Activated naive CD8-positive, alpha-beta T cell treated with anti-CD3 and anti-CD28 coated beads, Interleukin-2, amount 10 ng/mL, durations not matched to agents 7 days and 5 days (primary cell): ENCODE measurements at regions not wholly inside any gene's neighbourhood (a gene's known extent, or its start where the extent isn't known, plus 50 kb on each side); places are given as distances from the start of the nearest gene placed in this dataset.

ENCODE experiments used
- ATAC-seq: fragments of 150-1000 bp; cut with Tn5 transposase; one replicate; pipeline ENCODE4 v1.10.0; 2021; ENCODE audit warnings: low read depth, moderate library complexity
- POLR2A ChIA-PET: fragments of 350-600 bp; sonication (Branson Sonifier 250); formaldehyde crosslinking; loops from one replicate; lab custom pipeline; 2021; ENCODE audit warnings: antibody characterized with exemption; lab: Charles Lee
- DNase-seq: peaks from one replicate; pipeline ENCODE4 v3.0.0; 2021
- H3K27ac Mint-ChIP-seq: one replicate; pipeline ENCODE4 v1.8.0; 2022; ENCODE audit warnings: mild to moderate bottlenecking, mixed read lengths
- H3K27me3 Mint-ChIP-seq: one replicate; pipeline ENCODE4 v1.8.0; 2022; ENCODE audit warnings: mild to moderate bottlenecking, moderate library complexity, mixed read lengths
- H3K36me3 Mint-ChIP-seq: one replicate; pipeline ENCODE4 v1.8.0; 2021; ENCODE audit warnings: mild to moderate bottlenecking, mixed read lengths
- H3K4me1 Mint-ChIP-seq: one replicate; pipeline ENCODE4 v1.8.0; 2021; ENCODE audit warnings: mixed read lengths
- H3K4me3 Mint-ChIP-seq: one replicate; pipeline ENCODE4 v1.8.0; 2022; ENCODE audit warnings: mild to moderate bottlenecking, moderate library complexity, mixed read lengths
- H3K9me3 Mint-ChIP-seq: one replicate; pipeline ENCODE4 v1.8.0; 2021; ENCODE audit warnings: mixed read lengths

DNA sequence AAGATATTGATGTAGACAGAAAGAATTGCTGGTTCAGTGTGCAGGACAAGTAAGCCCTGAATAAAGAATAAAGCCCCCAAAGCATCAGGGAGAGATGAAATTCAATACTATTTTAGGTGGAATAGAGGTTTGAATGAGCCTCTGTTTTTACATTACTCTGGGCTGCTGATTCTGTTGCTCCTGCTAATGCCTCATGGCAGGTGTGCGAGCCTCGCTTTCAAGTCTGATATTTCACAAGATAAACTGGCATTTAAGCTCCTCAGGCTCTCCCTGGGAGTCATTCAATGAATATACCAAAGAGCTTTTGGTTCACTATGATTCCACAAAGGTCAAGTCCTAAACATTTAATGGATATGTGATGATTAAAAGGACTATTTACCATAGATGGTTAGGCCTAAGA lies 601.0 kb upstream of the SLC39A10 start:
- Mint-ChIP-seq H3K9me3 (no peaks in the 10 kb centered on the region), H3K36me3 (no peaks in the 10 kb centered on the region), H3K4me1 (no peaks in the 10 kb centered on the region), H3K4me3 (no peak overlapping the region), H3K27ac (no peak overlapping the region), H3K27me3 (no peaks in the 10 kb centered on the region)
- DNase-seq (no peak), ATAC-seq (no peak)
- POLR2A ChIA-PET, result no interaction called here

DNA sequence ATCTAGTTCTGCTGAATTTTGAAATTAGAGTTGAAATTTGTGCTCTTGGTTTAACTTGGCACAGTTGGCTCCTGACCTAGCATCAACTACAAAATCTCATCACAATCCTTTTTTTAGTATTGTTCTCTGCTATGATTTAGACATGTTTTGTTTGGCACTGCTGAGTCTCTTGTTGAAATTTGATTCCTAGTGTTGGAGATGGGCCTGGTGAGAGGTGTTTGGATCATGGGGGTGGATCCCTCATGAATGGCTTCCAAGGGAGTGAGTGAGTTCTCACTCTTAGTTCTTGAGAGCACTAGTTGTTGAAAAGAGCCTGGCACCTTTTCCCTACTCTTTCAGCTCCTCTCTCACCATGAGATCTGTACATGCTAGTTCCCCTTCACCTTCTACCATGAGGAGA lies 605.6 kb upstream of the SLC39A10 start:
- H3K9me3 Mint-ChIP-seq, result no peaks in the 10 kb centered on the region
- POLR2A ChIA-PET, result no interaction called here
- H3K36me3 Mint-ChIP-seq, result no peaks in the 10 kb centered on the region
- DNase-seq, result no peak
- no peak overlapping the region for H3K27ac Mint-ChIP-seq
- H3K4me3 Mint-ChIP-seq, result no peak overlapping the region
- H3K27me3 Mint-ChIP-seq, result no peaks in the 10 kb centered on the region
- peaks cover 2% of the 10 kb centered on the region for H3K4me1 Mint-ChIP-seq
- no peak for ATAC-seq

GRCh38 chr2:195049372-195050031 lies 607.5 kb upstream of the SLC39A10 start:
- no peak for ATAC-seq
- Mint-ChIP-seq H3K36me3 (no peaks in the 10 kb centered on the region), H3K4me3 (no peak overlapping the region), H3K4me1 (peaks cover 2% of the 10 kb centered on the region), H3K27ac (no peak overlapping the region), H3K9me3 (no peaks in the 10 kb centered on the region), H3K27me3 (no peaks in the 10 kb centered on the region)
- POLR2A ChIA-PET, result no interaction called here
- no peak for DNase-seq

DNA sequence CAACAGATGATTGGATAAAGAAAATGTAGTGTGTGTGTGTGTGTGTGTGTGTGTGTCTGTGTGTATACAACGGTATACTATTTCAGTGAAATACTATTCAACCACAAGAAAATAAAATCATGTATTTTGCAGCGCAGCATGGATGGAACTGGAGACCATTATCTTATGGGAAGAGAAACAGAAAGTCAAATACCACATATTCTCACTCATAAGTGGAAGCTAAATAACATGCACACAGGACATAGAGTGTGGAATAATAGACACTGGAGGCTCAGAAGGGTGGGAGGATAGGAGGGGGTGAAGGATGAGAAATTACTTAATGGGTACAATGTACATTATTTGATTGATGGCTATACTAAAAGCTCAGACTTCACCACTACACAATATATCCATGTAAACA lies 609.1 kb upstream of the SLC39A10 start:
- H3K36me3 Mint-ChIP-seq, result no peaks in the 10 kb centered on the region
- ATAC-seq (no peak), DNase-seq (no peak)
- no peak overlapping the region for H3K4me3 Mint-ChIP-seq
- H3K27me3 Mint-ChIP-seq, result no peaks in the 10 kb centered on the region
- H3K4me1 Mint-ChIP-seq, result peaks cover 2% of the 10 kb centered on the region
- no peak overlapping the region for H3K27ac Mint-ChIP-seq
- H3K9me3 Mint-ChIP-seq, result no peaks in the 10 kb centered on the region
- POLR2A ChIA-PET, result no interaction called here

- ATAC-seq, result no peak
- H3K36me3 Mint-ChIP-seq, result no peaks in the 10 kb centered on the region
- H3K4me1 Mint-ChIP-seq, result peaks cover 2% of the 10 kb centered on the region
- POLR2A ChIA-PET, result no interaction called here
- H3K9me3 Mint-ChIP-seq, result no peaks in the 10 kb centered on the region
- no peak overlapping the region for H3K27ac Mint-ChIP-seq
- H3K27me3 Mint-ChIP-seq, result no peaks in the 10 kb centered on the region
- no peak for DNase-seq
- H3K4me3 Mint-ChIP-seq, result no peak overlapping the region
Measured at GRCh38 chr2:195044801-195045200, 612.2 kb upstream of the SLC39A10 start.

DNA sequence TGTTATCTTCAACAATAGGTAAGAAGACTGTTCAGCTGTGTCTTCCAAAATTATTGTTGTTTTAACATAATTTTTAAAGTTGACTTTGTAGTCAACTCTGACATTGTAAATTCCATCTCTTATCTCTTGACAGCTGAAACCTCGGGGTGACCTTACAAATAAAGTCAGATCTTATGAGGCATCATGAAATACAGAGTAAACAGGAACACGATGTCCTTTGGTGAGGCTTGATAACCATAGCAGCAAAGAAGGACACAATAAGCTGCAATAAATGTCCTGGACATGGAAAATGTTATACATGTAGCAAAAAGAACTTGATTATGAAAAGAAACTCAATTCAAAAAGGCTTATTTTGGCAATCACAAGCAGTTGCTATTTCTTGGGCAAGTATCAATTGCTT lies 618.9 kb upstream of the SLC39A10 start:
- no peak overlapping the region for H3K4me3 Mint-ChIP-seq
- DNase-seq, result no peak
- no peaks in the 10 kb centered on the region for H3K27me3 Mint-ChIP-seq
- H3K27ac Mint-ChIP-seq, result no peak overlapping the region
- no peaks in the 10 kb centered on the region for H3K4me1 Mint-ChIP-seq
- H3K36me3 Mint-ChIP-seq, result no peaks in the 10 kb centered on the region
- H3K9me3 Mint-ChIP-seq, result no peaks in the 10 kb centered on the region
- POLR2A ChIA-PET, result no interaction called here
- no peak for ATAC-seq

DNA sequence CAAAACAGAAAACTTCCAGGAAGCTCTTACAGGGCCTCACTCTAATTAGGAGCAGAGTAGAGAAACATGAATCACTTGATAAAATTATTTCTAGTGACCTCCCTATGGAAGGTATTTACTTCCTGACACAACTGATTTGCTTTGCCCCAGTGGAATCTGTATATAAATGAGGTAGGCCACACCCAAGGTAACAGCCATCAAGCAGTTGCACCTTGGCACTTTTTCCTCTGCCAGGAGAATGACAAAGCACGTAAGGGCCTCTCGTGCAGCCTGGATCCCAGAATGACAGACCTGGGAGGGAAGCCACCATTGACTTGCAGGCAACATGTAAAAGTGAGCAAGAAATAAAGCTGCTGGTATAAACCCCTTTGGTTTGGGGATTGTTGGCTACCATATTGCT lies 620.0 kb upstream of the SLC39A10 start:
- no peaks in the 10 kb centered on the region for H3K27me3 Mint-ChIP-seq
- H3K36me3 Mint-ChIP-seq, result no peaks in the 10 kb centered on the region
- DNase-seq, result no peak
- no peaks in the 10 kb centered on the region for H3K9me3 Mint-ChIP-seq
- ATAC-seq, result no peak
- POLR2A ChIA-PET, result no interaction called here
- no peak overlapping the region for H3K27ac Mint-ChIP-seq
- H3K4me1 Mint-ChIP-seq, result no peaks in the 10 kb centered on the region
- no peak overlapping the region for H3K4me3 Mint-ChIP-seq

- Mint-ChIP-seq H3K27me3 (peaks cover 2% of the 10 kb centered on the region), H3K27ac (no peak overlapping the region), H3K9me3 (no peaks in the 10 kb centered on the region), H3K4me1 (no peaks in the 10 kb centered on the region), H3K4me3 (no peak overlapping the region), H3K36me3 (no peaks in the 10 kb centered on the region)
- no peak for DNase-seq
- POLR2A ChIA-PET, result no interaction called here
- no peak for ATAC-seq
Measured at GRCh38 chr2:195031411-195031810, 625.6 kb upstream of the SLC39A10 start.

GRCh38 chr2:195029804-195030654 lies 627.0 kb upstream of the SLC39A10 start:
- no peak overlapping the region for H3K4me3 Mint-ChIP-seq
- POLR2A ChIA-PET, result no interaction called here
- H3K27me3 Mint-ChIP-seq, result peaks cover 2% of the 10 kb centered on the region
- no peak for DNase-seq
- ATAC-seq, result no peak
- no peaks in the 10 kb centered on the region for H3K4me1 Mint-ChIP-seq
- no peaks in the 10 kb centered on the region for H3K9me3 Mint-ChIP-seq
- no peaks in the 10 kb centered on the region for H3K36me3 Mint-ChIP-seq
- H3K27ac Mint-ChIP-seq, result no peak overlapping the region

- POLR2A ChIA-PET, result no interaction called here
- Mint-ChIP-seq H3K27me3 (peaks cover 2% of the 10 kb centered on the region), H3K36me3 (no peaks in the 10 kb centered on the region), H3K9me3 (no peaks in the 10 kb centered on the region), H3K4me1 (no peaks in the 10 kb centered on the region), H3K27ac (no peak overlapping the region), H3K4me3 (no peak overlapping the region)
- DNase-seq (no peak), ATAC-seq (no peak)
Measured at GRCh38 chr2:195027947-195028346, 629.1 kb upstream of the SLC39A10 start.

DNA sequence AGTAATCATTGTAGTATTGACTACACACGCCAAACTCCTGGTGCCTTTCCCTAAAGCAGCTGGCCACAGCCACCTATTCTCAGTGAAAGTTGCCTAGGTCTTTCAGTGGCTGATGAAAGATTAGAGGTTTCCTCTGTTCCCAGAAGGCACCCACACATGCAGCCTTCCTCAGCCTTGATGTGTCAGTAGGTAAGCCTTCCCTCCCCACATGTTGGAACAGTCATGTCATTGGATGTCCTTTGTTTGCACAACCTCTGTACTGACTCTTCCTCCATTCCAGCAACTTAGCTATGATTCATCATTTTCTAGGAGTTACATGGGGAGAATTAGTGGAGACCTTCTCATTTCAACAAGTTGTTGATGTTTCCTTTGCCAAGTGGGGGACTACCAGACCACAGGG lies 630.8 kb upstream of the SLC39A10 start:
- POLR2A ChIA-PET, result no interaction called here
- no peak for ATAC-seq
- Mint-ChIP-seq H3K9me3 (no peaks in the 10 kb centered on the region), H3K27ac (no peak overlapping the region), H3K27me3 (peaks cover 2% of the 10 kb centered on the region), H3K36me3 (no peaks in the 10 kb centered on the region), H3K4me3 (no peak overlapping the region), H3K4me1 (peaks cover 2% of the 10 kb centered on the region)
- no peak for DNase-seq

GRCh38 chr2:195022508-195022830 lies 634.6 kb upstream of the SLC39A10 start:
- H3K4me1 Mint-ChIP-seq, result peaks cover 2% of the 10 kb centered on the region
- DNase-seq, result no peak
- POLR2A ChIA-PET, result no interaction called here

GRCh38 chr2:195021711-195022507 lies 635.1 kb upstream of the SLC39A10 start:
- H3K36me3 Mint-ChIP-seq, result no peaks in the 10 kb centered on the region
- no peaks in the 10 kb centered on the region for H3K9me3 Mint-ChIP-seq
- no peak overlapping the region for H3K4me3 Mint-ChIP-seq
- peaks cover 2% of the 10 kb centered on the region for H3K4me1 Mint-ChIP-seq
- DNase-seq (no peak), ATAC-seq (no peak)
- no peak overlapping the region for H3K27ac Mint-ChIP-seq
- POLR2A ChIA-PET, result no interaction called here
- no peaks in the 10 kb centered on the region for H3K27me3 Mint-ChIP-seq

More at GRCh38 chr2:195022508-195022830, 634.6 kb upstream of the SLC39A10 start:
- Mint-ChIP-seq H3K4me3 (no peak overlapping the region), H3K36me3 (no peaks in the 10 kb centered on the region), H3K9me3 (no peaks in the 10 kb centered on the region), H3K27ac (no peak overlapping the region), H3K27me3 (peaks cover 2% of the 10 kb centered on the region)
- ATAC-seq, result no peak

GRCh38 chr2:195018462-195018861 lies 638.6 kb upstream of the SLC39A10 start:
- Mint-ChIP-seq H3K27me3 (no peaks in the 10 kb centered on the region), H3K36me3 (no peaks in the 10 kb centered on the region), H3K4me3 (no peak overlapping the region), H3K27ac (no peak overlapping the region), H3K4me1 (peaks cover 2% of the 10 kb centered on the region), H3K9me3 (no peaks in the 10 kb centered on the region)
- DNase-seq (no peak), ATAC-seq (no peak)
- POLR2A ChIA-PET, result no interaction called here
